SK-N-MC (cell line): ENCODE measurements at regions not wholly inside any gene's neighbourhood (a gene's known extent, or its start where the extent isn't known, plus 50 kb on each side); places are given as distances from the start of the nearest gene placed in this dataset.

Experiments used
- EZH2 ChIP-seq: fragments of 200-600 bp; sonication (generic); IDR thresholded peaks from one replicate; pipeline ENCODE4 v1.6.1; 2017; ENCODE audit warnings: antibody characterized with exemption
- FOXP2 ChIP-seq: optimal IDR thresholded peaks from 2 replicates; pipeline ENCODE3; 2011; ENCODE audit warnings: mild to moderate bottlenecking, moderate library complexity; ENCODE audit not compliant: insufficient read depth; ENCODE audit errors: extremely low read length, control extremely low read depth
- POLR2AphosphoS5 ChIP-seq: IDR thresholded peaks from 2 replicates; pipeline ENCODE4 v1.6.1; 2012; ENCODE audit warnings: mild to moderate bottlenecking, low read depth, low read length, borderline replicate concordance

- TF ChIP-seq POLR2AphosphoS5 (no peak), FOXP2 (no peak), EZH2 (no peak)
Observed at GRCh38 chr21:35945089-35945671, 115.1 kb downstream of the SETD4 start.
